H1 (cell line): ENCODE measurements at regions not wholly inside any gene's neighbourhood (a gene's known extent, or its start where the extent isn't known, plus 50 kb on each side); places are given as distances from the start of the nearest gene placed in this dataset.

ENCODE experiments used
- ATF3 ChIP-seq: IDR thresholded peaks from 2 replicates; pipeline ENCODE4 v1.6.1; 2011; ENCODE audit warnings: low read depth, mild to moderate bottlenecking, low read length; ENCODE audit not compliant: insufficient read depth
- CBX5 ChIP-seq: fragments of 300-800, 300-1000 bp; sonication (generic); IDR thresholded peaks from 2 replicates; pipeline ENCODE4 v1.7.1; 2016; ENCODE audit warnings: antibody characterized with exemption, low read length, low read depth
- CBX8 ChIP-seq: fragments of 300-800, 300-1000 bp; sonication (generic); IDR thresholded peaks from 2 replicates; pipeline ENCODE4 v1.7.1; 2016; ENCODE audit warnings: low read depth, low read length, borderline replicate concordance
- CTCF ChIP-seq, 3 experiments: IDR thresholded peaks; 1 replicate in 2 of 3; 2 replicates in 1 of 3; pipeline versions ENCODE4 v1.5.1 to v1.6.1; 2011; ENCODE audit warnings: low read length in 3 of 3, mild to moderate bottlenecking in 3 of 3, inconsistent platforms in 2 of 3, low read depth in 1 of 3, moderate library complexity in 1 of 3; ENCODE audit not compliant: insufficient read depth in 1 of 3; ENCODE audit errors: control extremely low read depth in 1 of 3
- EP300 ChIP-seq, 2 experiments: IDR thresholded peaks; 1 replicate in 1 of 2; 2 replicates in 1 of 2; pipeline ENCODE4 v1.6.1; 2011 to 2012; ENCODE audit warnings: low read depth in 2 of 2, low read length in 2 of 2, mild to moderate bottlenecking in 2 of 2, borderline replicate concordance in 1 of 2, inconsistent platforms in 1 of 2, moderate library complexity in 1 of 2
- EZH2 ChIP-seq: fragments of 200-600 bp; sonication (generic); IDR thresholded peaks from 2 replicates; pipeline ENCODE4 v1.7.1; 2012; ENCODE audit warnings: low read depth, mild to moderate bottlenecking, moderate library complexity, low read length, inconsistent platforms; ENCODE audit not compliant: severe bottlenecking
- GABPA ChIP-seq: IDR thresholded peaks from 2 replicates; pipeline ENCODE4 v1.6.1; 2011; ENCODE audit warnings: mild to moderate bottlenecking, low read length, moderate library complexity, borderline replicate concordance; ENCODE audit not compliant: insufficient read depth
- KDM1A ChIP-seq: fragments of 200-600, 300-600 bp; sonication (generic); IDR thresholded peaks from 2 replicates; pipeline ENCODE4 v1.7.1; 2016; ENCODE audit warnings: mild to moderate bottlenecking, low read length, borderline replicate concordance
- MAX ChIP-seq: IDR thresholded peaks from 2 replicates; pipeline ENCODE4 v1.6.1; 2012; ENCODE audit warnings: inconsistent platforms
- POLR2A ChIP-seq, 2 experiments: IDR thresholded peaks; 1 replicate in 1 of 2; 2 replicates in 1 of 2; pipeline ENCODE4 v1.6.1; 2011; ENCODE audit warnings: low read depth in 2 of 2, low read length in 2 of 2, mild to moderate bottlenecking in 2 of 2; ENCODE audit errors: control extremely low read depth in 1 of 2
- RAD21 ChIP-seq, 2 experiments: IDR thresholded peaks in 1 of 2; conservative IDR thresholded peaks in 1 of 2; 2 replicates each; pipeline ENCODE4 v1.6.1; 2011; ENCODE audit warnings: low read depth in 2 of 2, low read length in 2 of 2, improper control_type of control experiment in 1 of 2, inconsistent platforms in 1 of 2, mild to moderate bottlenecking in 1 of 2, moderate library complexity in 1 of 2
- SAP30 ChIP-seq: fragments of 300-600 bp; sonication (generic); IDR thresholded peaks from 2 replicates; pipeline ENCODE4 v1.7.1; 2012; ENCODE audit warnings: low read length, moderate library complexity, mild to moderate bottlenecking, inconsistent platforms; ENCODE audit not compliant: insufficient read depth, insufficient replicate concordance
- SIN3A ChIP-seq, 2 experiments: IDR thresholded peaks in 1 of 2; conservative IDR thresholded peaks in 1 of 2; 2 replicates each; pipeline ENCODE4 v1.6.1; 2011 to 2012; ENCODE audit warnings: low read length in 2 of 2, improper control_type of control experiment in 1 of 2, low read depth in 1 of 2, mild to moderate bottlenecking in 1 of 2
- ZNF274 ChIP-seq: IDR thresholded peaks from 2 replicates; pipeline ENCODE4 v1.7.0; 2012; ENCODE audit warnings: low read length, borderline replicate concordance; ENCODE audit errors: extremely low read depth

GRCh38 chr2:84276590-84277255 lies 182.4 kb downstream of the SUCLG1 start:
- no peak for TF ChIP-seq EP300 (IDR thresholded peaks at IDR 0.05; ENCODE audit: borderline replicate concordance in 1 of 2, low read depth in 2 of 2, low read length in 2 of 2)
- TF ChIP-seq ATF3, result no peak
- no peak for TF ChIP-seq POLR2A (IDR thresholded peaks at IDR 0.05; ENCODE audit: control extremely low read depth in 1 of 2, low read depth in 2 of 2, low read length in 2 of 2)
- no peak for TF ChIP-seq RAD21 (IDR thresholded peaks at IDR 0.05 in 1 of 2, conservative IDR thresholded peaks at IDR 0.05 in 1 of 2; ENCODE audit: low read depth in 2 of 2, low read length in 2 of 2)
- TF ChIP-seq KDM1A, result no peak
- no peak for TF ChIP-seq CTCF (IDR thresholded peaks at IDR 0.05; ENCODE audit: control extremely low read depth in 1 of 3, insufficient read depth in 1 of 3, low read depth in 1 of 3, low read length in 3 of 3)
- no peak for TF ChIP-seq EZH2
- no peak for TF ChIP-seq GABPA
- TF ChIP-seq MAX, result no peak
- no peak for TF ChIP-seq SIN3A (conservative IDR thresholded peaks at IDR 0.05 in 1 of 2, IDR thresholded peaks at IDR 0.05 in 1 of 2; ENCODE audit: low read depth in 1 of 2, low read length in 2 of 2)
- no peak for TF ChIP-seq SAP30
- TF ChIP-seq CBX8, result no peak
- TF ChIP-seq ZNF274, result no peak
- TF ChIP-seq CBX5, result no peak
